ENCODE measurements at regions not wholly inside any gene's neighbourhood (a gene's known extent, or its start where the extent isn't known, plus 50 kb on each side); places are given as distances from the start of the nearest gene placed in this dataset.

- TF ChIP-seq GABPA (IDR thresholded peaks at IDR 0.05; ENCODE audit: low read depth) (no peak), POLR2AphosphoS5 (IDR thresholded peaks at IDR 0.05; ENCODE audit: low read depth) (no peak), REST (IDR thresholded peaks at IDR 0.05; ENCODE audit: insufficient replicate concordance, low read depth) (no peak)
- TF ChIP-seq, protein P1, sequence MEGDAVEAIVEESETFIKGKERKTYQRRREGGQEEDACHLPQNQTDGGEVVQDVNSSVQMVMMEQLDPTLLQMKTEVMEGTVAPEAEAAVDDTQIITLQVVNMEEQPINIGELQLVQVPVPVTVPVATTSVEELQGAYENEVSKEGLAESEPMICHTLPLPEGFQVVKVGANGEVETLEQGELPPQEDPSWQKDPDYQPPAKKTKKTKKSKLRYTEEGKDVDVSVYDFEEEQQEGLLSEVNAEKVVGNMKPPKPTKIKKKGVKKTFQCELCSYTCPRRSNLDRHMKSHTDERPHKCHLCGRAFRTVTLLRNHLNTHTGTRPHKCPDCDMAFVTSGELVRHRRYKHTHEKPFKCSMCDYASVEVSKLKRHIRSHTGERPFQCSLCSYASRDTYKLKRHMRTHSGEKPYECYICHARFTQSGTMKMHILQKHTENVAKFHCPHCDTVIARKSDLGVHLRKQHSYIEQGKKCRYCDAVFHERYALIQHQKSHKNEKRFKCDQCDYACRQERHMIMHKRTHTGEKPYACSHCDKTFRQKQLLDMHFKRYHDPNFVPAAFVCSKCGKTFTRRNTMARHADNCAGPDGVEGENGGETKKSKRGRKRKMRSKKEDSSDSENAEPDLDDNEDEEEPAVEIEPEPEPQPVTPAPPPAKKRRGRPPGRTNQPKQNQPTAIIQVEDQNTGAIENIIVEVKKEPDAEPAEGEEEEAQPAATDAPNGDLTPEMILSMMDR (IDR thresholded peaks at IDR 0.05; ENCODE audit: insufficient read depth, low read length): peak; percentile 20
Measured at GRCh38 chr7:26090927-26091519, 61.0 kb upstream of the NFE2L3 start.

Data from HL-60 (cell line).